Activated CD8-positive, alpha-beta T cell treated with anti-CD3 and anti-CD28 coated beads for 36 hours (primary cell): ENCODE measurements at regions not wholly inside any gene's neighbourhood (a gene's known extent, or its start where the extent isn't known, plus 50 kb on each side); places are given as distances from the start of the nearest gene placed in this dataset.
A peak's percentile ranks its signal among the peaks of the same experiment; 100 is the strongest.

Experiments
- ATAC-seq: fragments of 200-7000 bp; cut with Tn5 transposase; one replicate; pipeline ENCODE4 v1.10.0; 2021; ENCODE audit warnings: mild to moderate bottlenecking, moderate library complexity
- CTCF ChIA-PET: fragments of 350-600 bp; sonication (Branson Sonifier 250); formaldehyde crosslinking; loops from one replicate; lab custom pipeline; 2021; ENCODE audit warnings: antibody characterized with exemption; lab: Charles Lee
- POLR2A ChIA-PET: fragments of 350-600 bp; sonication (Branson Sonifier 250); formaldehyde crosslinking; loops from one replicate; lab custom pipeline; 2021; ENCODE audit warnings: antibody characterized with exemption; lab: Charles Lee
- DNase-seq: peaks from one replicate; pipeline ENCODE4 v3.0.0-alpha.2; 2020
- H3K27ac Mint-ChIP-seq: one replicate; pipeline ENCODE4 v1.8.0; 2021; ENCODE audit warnings: mild to moderate bottlenecking, mixed read lengths
- H3K27me3 Mint-ChIP-seq: one replicate; pipeline ENCODE4 v1.8.0; 2021; ENCODE audit warnings: mixed read lengths
- H3K36me3 Mint-ChIP-seq: one replicate; pipeline ENCODE4 v1.8.0; 2021; ENCODE audit warnings: low read depth, mixed read lengths
- H3K4me1 Mint-ChIP-seq: one replicate; pipeline ENCODE4 v1.8.0; 2021; ENCODE audit warnings: low read depth, mixed read lengths
- H3K4me3 Mint-ChIP-seq: one replicate; pipeline ENCODE4 v1.8.0; 2021; ENCODE audit warnings: mild to moderate bottlenecking, moderate library complexity, mixed read lengths
- H3K9me3 Mint-ChIP-seq: one replicate; pipeline ENCODE4 v1.8.0; 2021; ENCODE audit warnings: mixed read lengths
- CTCF ChIP-seq: fragments of 200-600 bp; IDR thresholded peaks from one replicate; pipeline ENCODE4 v1.8.0; 2022; ENCODE audit warnings: antibody characterized with exemption, mild to moderate bottlenecking
- intact Hi-C: fragments of 100-400 bp; cut with micrococcal nuclease; formaldehyde crosslinking; loops from one replicate; pipeline ENCODE4 v1.10.0; 2022

DNA sequence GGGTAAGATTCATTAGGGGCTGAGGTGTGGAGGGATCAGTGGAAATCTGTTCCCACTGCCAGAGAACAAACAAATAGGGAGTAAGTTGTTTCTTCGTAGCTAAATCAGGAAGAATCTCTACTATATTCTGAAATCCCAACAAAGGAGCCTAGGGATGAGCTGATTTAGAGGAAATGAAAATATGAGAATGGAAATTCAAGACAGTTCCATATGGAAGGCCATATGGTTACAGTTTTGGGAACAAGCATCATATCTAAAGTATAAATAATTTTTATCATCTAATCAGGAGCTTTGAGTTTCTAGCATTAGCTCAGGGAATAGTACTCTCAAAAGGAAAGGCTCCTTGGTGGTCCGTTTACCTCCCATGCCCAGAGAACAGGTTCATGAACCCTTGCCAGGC is 218.2 kb downstream of the AASDH start:
- Mint-ChIP-seq H3K9me3 (peaks cover 1% of the 10 kb centered on the region), H3K4me3 (no peak overlapping the region), H3K27me3 (peaks cover 8% of the 10 kb centered on the region), H3K27ac (no peak overlapping the region), H3K4me1 (no peaks in the 10 kb centered on the region), H3K36me3 (no peaks in the 10 kb centered on the region)
- no peak for TF ChIP-seq CTCF
- ATAC-seq (no peak), DNase-seq (no peak)
- ChIA-PET CTCF (no interaction called here), POLR2A (no interaction called here)
- intact Hi-C loops: no loop called here

- Mint-ChIP-seq H3K27me3 (peaks cover 3% of the 10 kb centered on the region), H3K4me1 (no peaks in the 10 kb centered on the region), H3K27ac (no peak overlapping the region), H3K4me3 (no peak overlapping the region), H3K9me3 (peaks cover 1% of the 10 kb centered on the region), H3K36me3 (no peaks in the 10 kb centered on the region)
- POLR2A ChIA-PET: no interaction called here
- CTCF ChIA-PET: no interaction called here
- no peak for TF ChIP-seq CTCF
- ATAC-seq (no peak), DNase-seq (no peak)
- intact Hi-C loops: no loop called here
Observed at GRCh38 chr4:56164907-56165306, 216.2 kb downstream of the CEP135 start.

- no peak for DNase-seq
- no peak for ATAC-seq
- no peaks in the 10 kb centered on the region for H3K27me3 Mint-ChIP-seq
- CTCF ChIA-PET: no interaction called here
- no peaks in the 10 kb centered on the region for H3K36me3 Mint-ChIP-seq
- no peak for TF ChIP-seq CTCF
- H3K27ac Mint-ChIP-seq: no peak overlapping the region
- H3K9me3 Mint-ChIP-seq: no peaks in the 10 kb centered on the region
- POLR2A ChIA-PET: no interaction called here
- no peaks in the 10 kb centered on the region for H3K4me1 Mint-ChIP-seq
- H3K4me3 Mint-ChIP-seq: no peak overlapping the region
- intact Hi-C loops: no loop called here
Observed at GRCh38 chr4:56160636-56161035, 211.9 kb downstream of the CEP135 start.

DNA sequence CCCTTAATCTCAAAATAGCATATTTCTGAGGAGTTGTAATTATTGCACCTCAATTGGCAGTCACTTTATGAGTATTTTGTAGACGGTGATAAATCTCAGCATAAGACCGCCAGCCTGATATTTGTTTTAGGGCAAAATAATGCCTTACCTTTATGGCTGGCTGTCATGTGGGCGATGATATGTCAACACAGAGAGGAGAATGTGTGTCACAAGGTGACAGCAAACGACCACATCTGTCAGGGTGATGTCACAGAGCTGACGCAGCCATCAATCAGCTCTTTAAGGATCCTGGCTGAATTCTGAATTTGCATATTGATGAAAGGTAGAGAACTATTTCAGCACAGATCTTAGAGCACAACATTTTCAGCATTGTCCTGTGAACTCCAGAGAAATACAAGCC is 209.7 kb downstream of the CEP135 start:
- POLR2A ChIA-PET: no interaction called here
- Mint-ChIP-seq H3K27ac (no peak overlapping the region), H3K9me3 (no peaks in the 10 kb centered on the region), H3K36me3 (no peaks in the 10 kb centered on the region), H3K4me1 (no peaks in the 10 kb centered on the region), H3K4me3 (no peak overlapping the region), H3K27me3 (no peaks in the 10 kb centered on the region)
- TF ChIP-seq CTCF: no peak
- ATAC-seq (no peak), DNase-seq (peak; percentile 12)
- CTCF ChIA-PET: no interaction called here
- intact Hi-C loops: no loop called here

- Mint-ChIP-seq H3K36me3 (no peaks in the 10 kb centered on the region), H3K4me1 (no peaks in the 10 kb centered on the region), H3K27ac (no peak overlapping the region), H3K4me3 (no peak overlapping the region), H3K27me3 (peaks cover 2% of the 10 kb centered on the region), H3K9me3 (no peaks in the 10 kb centered on the region)
- intact Hi-C loops: no loop called here
- ChIA-PET POLR2A (no interaction called here), CTCF (no interaction called here)
- ATAC-seq: no peak
- no peak for TF ChIP-seq CTCF
- DNase-seq: no peak
Observed at GRCh38 chr4:56156141-56156540, 207.4 kb downstream of the CEP135 start.
